NB4 (cell line): ENCODE measurements at regions not wholly inside any gene's neighbourhood (a gene's known extent, or its start where the extent isn't known, plus 50 kb on each side); places are given as distances from the start of the nearest gene placed in this dataset.

ENCODE experiments used
- MYC ChIP-seq: IDR thresholded peaks from 2 replicates; pipeline ENCODE4 v1.6.1; 2011; ENCODE audit warnings: low read depth, low read length
- POLR2A ChIP-seq: IDR thresholded peaks from 2 replicates; pipeline ENCODE4 v1.6.1; 2011; ENCODE audit warnings: mild to moderate bottlenecking; ENCODE audit not compliant: insufficient read length; ENCODE audit errors: extremely low read depth
- TF ChIP-seq, protein P1 (sequence below): IDR thresholded peaks from one replicate; pipeline ENCODE4 v1.5.1; 2012; ENCODE audit warnings: low read depth, low read length

DNA sequence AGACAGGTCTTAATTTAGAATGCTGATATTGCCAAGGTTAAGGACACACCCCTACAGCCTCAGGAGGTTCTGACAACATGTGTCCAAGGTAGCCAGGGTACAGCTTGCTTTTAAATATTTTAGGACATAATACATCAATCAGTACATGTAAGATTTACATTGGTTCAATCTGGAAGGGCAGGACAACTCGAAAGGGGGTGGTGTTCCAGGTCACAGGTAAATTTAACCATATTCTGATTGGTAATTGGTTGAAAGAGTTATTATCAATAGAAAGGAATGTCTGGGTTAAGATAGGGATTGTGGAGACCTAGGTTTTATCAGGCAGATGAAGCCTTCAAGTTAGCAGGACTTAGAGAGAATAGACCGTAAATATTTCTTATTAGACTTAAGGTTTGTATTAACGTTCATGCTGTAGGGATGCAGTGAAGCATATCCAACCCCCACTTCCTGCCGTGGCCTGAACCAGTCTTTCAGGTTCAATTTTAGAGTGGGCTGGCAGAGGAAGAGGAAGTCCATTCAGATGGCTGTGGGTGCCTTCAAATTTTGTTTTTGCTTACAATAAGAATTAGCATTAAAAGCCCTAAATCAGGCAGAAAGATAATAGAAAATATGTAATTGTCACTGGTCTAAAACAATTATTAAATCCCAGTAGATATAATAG, 136.5 kb upstream of the GALNTL6 start:
- TF ChIP-seq, protein P1, sequence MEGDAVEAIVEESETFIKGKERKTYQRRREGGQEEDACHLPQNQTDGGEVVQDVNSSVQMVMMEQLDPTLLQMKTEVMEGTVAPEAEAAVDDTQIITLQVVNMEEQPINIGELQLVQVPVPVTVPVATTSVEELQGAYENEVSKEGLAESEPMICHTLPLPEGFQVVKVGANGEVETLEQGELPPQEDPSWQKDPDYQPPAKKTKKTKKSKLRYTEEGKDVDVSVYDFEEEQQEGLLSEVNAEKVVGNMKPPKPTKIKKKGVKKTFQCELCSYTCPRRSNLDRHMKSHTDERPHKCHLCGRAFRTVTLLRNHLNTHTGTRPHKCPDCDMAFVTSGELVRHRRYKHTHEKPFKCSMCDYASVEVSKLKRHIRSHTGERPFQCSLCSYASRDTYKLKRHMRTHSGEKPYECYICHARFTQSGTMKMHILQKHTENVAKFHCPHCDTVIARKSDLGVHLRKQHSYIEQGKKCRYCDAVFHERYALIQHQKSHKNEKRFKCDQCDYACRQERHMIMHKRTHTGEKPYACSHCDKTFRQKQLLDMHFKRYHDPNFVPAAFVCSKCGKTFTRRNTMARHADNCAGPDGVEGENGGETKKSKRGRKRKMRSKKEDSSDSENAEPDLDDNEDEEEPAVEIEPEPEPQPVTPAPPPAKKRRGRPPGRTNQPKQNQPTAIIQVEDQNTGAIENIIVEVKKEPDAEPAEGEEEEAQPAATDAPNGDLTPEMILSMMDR: no peak
- TF ChIP-seq POLR2A: no peak
- no peak for TF ChIP-seq MYC
